NCI-H82 treated with DMSO at 0.1 percent for 48 hours (cell line): ENCODE measurements at regions not wholly inside any gene's neighbourhood (a gene's known extent, or its start where the extent isn't known, plus 50 kb on each side); places are given as distances from the start of the nearest gene placed in this dataset.

ENCODE experiments used
- DNase-seq: peaks from one replicate; lab custom pipeline; 2025; ENCODE audit not compliant: unreplicated experiment; lab: John Stamatoyannopoulos, UW

- DNase-seq: no peak
Measured at GRCh38 chr12:20278276-20278675, 90.1 kb upstream of the PDE3A start.

- no peak for DNase-seq
Measured at GRCh38 chr12:20280515-20280914, 87.8 kb upstream of the PDE3A start.

- no peak for DNase-seq
Measured at GRCh38 chr12:20282401-20282800, 85.9 kb upstream of the PDE3A start.

DNA sequence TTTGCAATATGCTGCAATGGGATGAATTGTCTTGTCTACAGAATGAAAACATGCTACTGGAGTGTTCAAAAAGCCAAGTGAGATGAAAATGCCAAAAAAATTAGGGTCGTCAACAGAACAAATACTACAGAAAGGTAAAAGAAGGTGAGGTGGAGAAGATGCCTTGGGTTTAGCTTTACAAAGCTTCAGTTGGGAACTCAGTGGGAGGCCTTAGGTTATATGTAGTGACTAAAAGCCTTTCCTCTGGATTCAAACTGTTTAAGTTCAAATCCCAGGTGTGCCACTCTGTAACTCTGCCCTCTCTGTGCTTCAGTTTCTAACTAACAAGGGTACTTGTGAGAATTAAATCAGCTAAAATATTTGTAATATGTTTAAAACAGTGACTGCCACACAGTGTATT, 84.9 kb upstream of the PDE3A start:
- no peak for DNase-seq

GRCh38 chr12:20289520-20289919, 78.8 kb upstream of the PDE3A start:
- DNase-seq: no peak

DNA sequence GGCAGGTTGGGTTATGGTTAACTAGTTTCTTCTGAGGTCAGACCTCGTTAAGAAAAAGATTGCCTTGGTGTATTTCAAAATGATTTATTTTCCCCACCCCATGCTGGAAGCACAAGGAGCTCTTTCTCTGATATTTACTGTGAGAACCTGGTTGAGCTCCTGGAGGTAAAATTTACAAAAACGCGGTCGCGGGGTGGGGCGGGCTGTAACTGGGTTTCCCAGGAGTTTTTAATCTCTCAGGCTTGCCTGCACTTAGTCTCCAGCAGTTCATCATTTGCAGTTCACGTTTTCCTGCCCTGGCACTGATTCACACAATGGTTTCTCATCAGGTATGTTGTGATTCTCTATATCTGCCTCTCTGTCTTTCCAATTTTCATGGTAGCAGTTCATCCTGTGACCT, 67.9 kb upstream of the PDE3A start:
- no peak for DNase-seq

DNA sequence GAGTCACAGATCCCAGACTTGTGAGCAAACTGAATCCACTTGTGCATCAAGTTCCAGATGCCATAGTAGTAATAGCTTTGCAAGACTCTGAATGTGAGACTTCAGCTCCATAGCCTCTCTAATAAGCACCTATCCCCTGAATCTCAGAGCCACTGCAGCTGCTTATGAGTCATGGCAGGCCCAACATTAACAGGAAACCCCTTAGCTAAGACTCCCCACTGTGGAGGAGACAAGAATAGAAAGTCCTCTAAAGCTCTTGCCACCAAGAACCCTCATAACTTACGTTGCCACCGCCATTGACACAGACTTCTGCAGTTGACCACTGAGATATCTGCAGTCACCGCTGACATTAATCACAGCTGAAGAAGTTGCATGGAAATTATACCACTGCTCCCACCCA, 62.9 kb upstream of the PDE3A start:
- no peak for DNase-seq

DNA sequence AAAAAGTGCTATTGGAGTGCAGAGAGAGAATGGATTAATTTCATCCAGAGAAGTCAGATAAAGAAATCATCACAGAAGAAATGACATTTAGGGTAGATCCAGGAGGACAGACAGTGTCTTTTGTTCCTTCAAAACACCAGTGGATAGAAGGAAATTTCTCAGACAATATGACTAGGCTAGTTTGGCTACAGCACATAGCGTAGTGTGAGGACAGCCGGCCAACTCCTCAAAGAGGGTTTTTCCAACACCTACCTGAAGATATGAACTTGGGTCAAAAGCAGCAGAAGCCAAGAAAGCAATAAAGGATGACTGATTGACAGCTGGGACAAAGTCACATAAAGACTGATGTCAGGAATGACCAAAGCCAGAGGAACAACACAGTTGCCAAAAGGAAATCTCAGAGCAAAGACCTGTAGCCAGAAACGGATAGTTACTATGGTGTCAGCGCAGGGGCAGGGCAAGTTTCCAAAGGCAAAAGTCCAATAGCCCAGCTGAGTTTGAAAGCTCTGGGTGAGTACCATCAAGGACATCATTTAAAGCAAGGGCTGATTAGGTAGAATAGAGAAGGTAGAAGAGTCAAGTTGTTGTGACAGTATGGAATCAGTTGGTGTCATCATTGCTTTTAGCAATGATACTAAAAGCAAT, 58.7 kb upstream of the PDE3A start:
- DNase-seq: no peak

GRCh38 chr12:20314328-20314727, 54.0 kb upstream of the PDE3A start:
- DNase-seq: no peak

- DNase-seq: no peak
Measured at GRCh38 chr12:20317554-20317953, 50.8 kb upstream of the PDE3A start.
